ENCODE measurements at regions not wholly inside any gene's neighbourhood (a gene's known extent, or its start where the extent isn't known, plus 50 kb on each side); places are given as distances from the start of the nearest gene placed in this dataset.

DNA sequence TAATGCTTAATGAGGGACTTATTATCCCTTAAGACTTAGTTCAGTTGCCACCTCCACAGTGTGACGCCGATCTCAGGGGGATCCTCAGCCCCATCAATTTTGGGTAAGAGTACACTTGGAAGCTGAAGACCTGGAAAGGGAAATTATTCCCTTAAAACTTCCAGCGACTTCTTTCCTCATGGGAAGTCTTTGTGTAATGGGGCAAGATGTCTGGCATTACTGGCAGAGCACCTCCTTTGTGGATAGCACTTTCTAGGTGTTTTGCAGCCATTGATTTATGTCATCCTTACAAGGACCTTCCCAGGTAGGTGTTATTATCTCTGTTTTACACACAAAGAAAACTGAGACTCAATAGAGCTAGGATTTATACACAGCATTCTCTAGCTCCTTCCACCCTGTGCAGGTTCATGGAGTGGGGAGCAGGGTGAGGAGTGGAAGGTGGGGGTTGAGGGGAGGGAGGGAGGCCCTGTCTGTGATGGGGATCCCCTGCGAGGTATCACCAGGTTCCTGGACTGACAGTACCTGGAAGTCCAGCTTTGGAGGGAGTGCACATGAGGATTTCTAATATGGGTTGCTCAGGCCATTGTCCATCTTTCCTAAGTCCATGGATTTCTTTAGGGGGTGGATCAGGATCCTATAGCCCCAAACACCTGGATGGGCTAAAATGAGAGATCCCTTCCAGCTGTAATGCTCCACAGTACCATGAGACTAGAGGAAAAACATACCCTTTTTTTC is 79.4 kb downstream of the MYCN start:
- H3K4me3 Mint-ChIP-seq (ENCODE audit: low read depth, unreplicated experiment): no peak overlapping the region
- H3K9me3 Mint-ChIP-seq (ENCODE audit: low read depth, unreplicated experiment): no peaks in the 10 kb centered on the region
- TF ChIP-seq, protein P1, sequence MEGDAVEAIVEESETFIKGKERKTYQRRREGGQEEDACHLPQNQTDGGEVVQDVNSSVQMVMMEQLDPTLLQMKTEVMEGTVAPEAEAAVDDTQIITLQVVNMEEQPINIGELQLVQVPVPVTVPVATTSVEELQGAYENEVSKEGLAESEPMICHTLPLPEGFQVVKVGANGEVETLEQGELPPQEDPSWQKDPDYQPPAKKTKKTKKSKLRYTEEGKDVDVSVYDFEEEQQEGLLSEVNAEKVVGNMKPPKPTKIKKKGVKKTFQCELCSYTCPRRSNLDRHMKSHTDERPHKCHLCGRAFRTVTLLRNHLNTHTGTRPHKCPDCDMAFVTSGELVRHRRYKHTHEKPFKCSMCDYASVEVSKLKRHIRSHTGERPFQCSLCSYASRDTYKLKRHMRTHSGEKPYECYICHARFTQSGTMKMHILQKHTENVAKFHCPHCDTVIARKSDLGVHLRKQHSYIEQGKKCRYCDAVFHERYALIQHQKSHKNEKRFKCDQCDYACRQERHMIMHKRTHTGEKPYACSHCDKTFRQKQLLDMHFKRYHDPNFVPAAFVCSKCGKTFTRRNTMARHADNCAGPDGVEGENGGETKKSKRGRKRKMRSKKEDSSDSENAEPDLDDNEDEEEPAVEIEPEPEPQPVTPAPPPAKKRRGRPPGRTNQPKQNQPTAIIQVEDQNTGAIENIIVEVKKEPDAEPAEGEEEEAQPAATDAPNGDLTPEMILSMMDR (IDR thresholded peaks at IDR 0.05; ENCODE audit: unreplicated experiment): no peak
- intact Hi-C loops (cut with micrococcal nuclease; ENCODE audit: unreplicated experiment): loop anchor here (5.0 kb wide), 1 partner anchor 263 kb away; no protein-coding TSS in a partner anchor
- BruUV-seq (replicated peaks): no TSS peak
- H3K4me1 Mint-ChIP-seq (ENCODE audit: low read depth, unreplicated experiment): peaks cover 25% of the 10 kb centered on the region
- H3K36me3 Mint-ChIP-seq (ENCODE audit: insufficient read depth, unreplicated experiment): no peaks in the 10 kb centered on the region
- H3K27me3 Mint-ChIP-seq (ENCODE audit: unreplicated experiment): no peaks in the 10 kb centered on the region
- CTCF ChIA-PET: no interaction called here
- DNase-seq: no peak
- H3K27ac Mint-ChIP-seq (ENCODE audit: unreplicated experiment): no peak overlapping the region

DNA sequence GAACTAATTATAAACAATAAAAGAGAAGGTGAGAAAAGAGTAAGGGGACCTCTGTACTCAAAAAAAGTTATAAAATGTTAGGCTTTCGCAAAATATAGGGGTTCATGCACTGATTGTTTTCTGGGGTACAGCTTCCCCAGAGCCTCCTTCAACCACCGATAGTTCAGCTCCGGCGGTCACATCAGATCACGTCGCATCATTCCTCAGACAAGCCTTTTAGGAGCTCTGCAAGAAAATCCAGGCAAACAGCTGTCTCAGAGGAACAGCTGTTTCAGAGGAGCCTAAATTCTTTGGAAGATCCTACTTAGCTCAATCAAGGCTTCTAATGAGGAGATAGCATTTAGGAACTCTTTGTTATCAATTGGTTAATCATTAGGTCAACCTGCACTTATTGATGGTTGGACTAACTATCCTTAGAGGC is 78.7 kb downstream of the MYCN start:
- Mint-ChIP-seq H3K9me3 (ENCODE audit: low read depth, unreplicated experiment) (no peaks in the 10 kb centered on the region), H3K4me1 (ENCODE audit: low read depth, unreplicated experiment) (peaks cover 32% of the 10 kb centered on the region), H3K4me3 (ENCODE audit: low read depth, unreplicated experiment) (no peak overlapping the region), H3K36me3 (ENCODE audit: insufficient read depth, unreplicated experiment) (no peaks in the 10 kb centered on the region), H3K27me3 (ENCODE audit: unreplicated experiment) (no peaks in the 10 kb centered on the region), H3K27ac (ENCODE audit: unreplicated experiment) (no peak overlapping the region)
- intact Hi-C loops (cut with micrococcal nuclease; ENCODE audit: unreplicated experiment): no loop called here
- TF ChIP-seq, protein P1 (IDR thresholded peaks at IDR 0.05; ENCODE audit: unreplicated experiment): no peak
- no TSS peak for BruUV-seq (replicated peaks)
- CTCF ChIA-PET: no interaction called here
- no peak for DNase-seq

DNA sequence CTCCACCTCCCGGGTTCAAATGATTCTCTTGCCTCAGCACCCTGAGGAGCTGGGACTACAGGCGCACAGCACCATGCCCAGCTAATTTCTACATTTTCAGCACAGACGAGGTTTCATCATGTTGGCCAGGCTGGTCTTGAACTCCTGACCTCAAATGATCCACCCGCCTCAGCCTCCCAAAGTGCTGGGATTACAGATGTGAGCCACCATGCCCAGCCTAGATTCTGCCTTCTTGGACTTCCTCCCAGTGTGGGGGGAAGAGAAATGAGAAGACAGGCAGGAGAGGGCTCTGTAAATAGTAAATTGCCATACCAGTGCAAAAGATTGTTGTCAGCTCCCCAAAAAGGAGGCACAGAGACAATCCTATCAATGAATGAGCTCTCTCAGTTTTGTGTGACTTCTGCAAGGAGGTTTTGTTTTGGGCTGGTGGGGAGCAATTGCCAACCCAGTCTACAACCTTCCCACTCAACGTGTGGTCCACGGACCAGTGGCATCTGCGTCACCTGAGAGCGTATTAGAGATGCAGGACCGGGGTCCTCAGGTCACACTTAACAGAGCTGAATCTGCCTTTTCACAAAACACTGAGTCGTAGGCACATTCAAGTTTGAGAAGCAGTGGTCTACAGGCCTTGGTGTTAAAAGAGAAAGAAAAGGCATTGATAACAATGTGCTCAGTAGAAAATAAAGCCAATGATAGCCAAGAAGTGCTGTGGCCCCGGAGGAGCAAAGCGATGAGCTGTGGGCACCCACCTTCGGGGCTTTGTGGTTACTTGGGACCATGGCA is 78.1 kb downstream of the MYCN start:
- BruUV-seq (replicated peaks): no TSS peak
- Mint-ChIP-seq H3K27ac (ENCODE audit: unreplicated experiment) (no peak overlapping the region), H3K9me3 (ENCODE audit: low read depth, unreplicated experiment) (no peaks in the 10 kb centered on the region), H3K36me3 (ENCODE audit: insufficient read depth, unreplicated experiment) (no peaks in the 10 kb centered on the region), H3K27me3 (ENCODE audit: unreplicated experiment) (no peaks in the 10 kb centered on the region), H3K4me3 (ENCODE audit: low read depth, unreplicated experiment) (no peak overlapping the region), H3K4me1 (ENCODE audit: low read depth, unreplicated experiment) (peaks cover 36% of the 10 kb centered on the region)
- CTCF ChIA-PET: no interaction called here
- no peak for DNase-seq
- intact Hi-C loops (cut with micrococcal nuclease; ENCODE audit: unreplicated experiment): no loop called here
- TF ChIP-seq, protein P1 (IDR thresholded peaks at IDR 0.05; ENCODE audit: unreplicated experiment): no peak

GRCh38 chr2:16016282-16016681 is 75.9 kb downstream of the MYCN start:
- Mint-ChIP-seq H3K36me3 (ENCODE audit: insufficient read depth, unreplicated experiment) (peaks cover 5% of the 10 kb centered on the region), H3K4me1 (ENCODE audit: low read depth, unreplicated experiment) (peaks cover 43% of the 10 kb centered on the region), H3K27me3 (ENCODE audit: unreplicated experiment) (no peaks in the 10 kb centered on the region), H3K27ac (ENCODE audit: unreplicated experiment) (no peak overlapping the region), H3K4me3 (ENCODE audit: low read depth, unreplicated experiment) (no peak overlapping the region), H3K9me3 (ENCODE audit: low read depth, unreplicated experiment) (no peaks in the 10 kb centered on the region)
- TF ChIP-seq, protein P1 (IDR thresholded peaks at IDR 0.05; ENCODE audit: unreplicated experiment): no peak
- no TSS peak for BruUV-seq (replicated peaks)
- CTCF ChIA-PET: interaction anchor here (1.1 kb wide), 1 partner anchor 18 kb away, joined by 3 read pairs; no protein-coding TSS in a partner anchor
- DNase-seq: no peak
- intact Hi-C loops (cut with micrococcal nuclease; ENCODE audit: unreplicated experiment): no loop called here

Measured in Calu3 (cell line).